Mesothelial cell of epicardium (in vitro differentiated cells): ENCODE measurements at regions not wholly inside any gene's neighbourhood (a gene's known extent, or its start where the extent isn't known, plus 50 kb on each side); places are given as distances from the start of the nearest gene placed in this dataset.
A peak's percentile ranks its signal among the peaks of the same experiment; 100 is the strongest.

ENCODE experiments used
- DNase-seq, 2 experiments: peaks; one replicate each; pipeline ENCODE4 v3.0.0; 2021; ENCODE audit warnings: low spot score in 2 of 2; ENCODE audit not compliant: unreplicated experiment in 2 of 2
- H3K27ac Mint-ChIP-seq: 2 replicates; pipeline ENCODE4 v1.8.0; 2021; ENCODE audit warnings: mixed read lengths
- H3K27me3 Mint-ChIP-seq: 2 replicates; pipeline ENCODE4 v1.8.0; 2021; ENCODE audit warnings: low read depth, mixed read lengths
- H3K36me3 Mint-ChIP-seq: 2 replicates; pipeline ENCODE4 v1.8.0; 2021; ENCODE audit warnings: mixed read lengths
- H3K4me1 Mint-ChIP-seq: 2 replicates; pipeline ENCODE4 v1.8.0; 2021; ENCODE audit warnings: mixed read lengths
- H3K4me3 Mint-ChIP-seq: 2 replicates; pipeline ENCODE4 v1.8.0; 2021; ENCODE audit warnings: mild to moderate bottlenecking, moderate library complexity, mixed read lengths
- H3K9me3 Mint-ChIP-seq: 2 replicates; pipeline ENCODE4 v1.8.0; 2021; ENCODE audit warnings: mixed read lengths
- CTCF ChIP-seq: fragments of 200-600 bp; sonication (generic); IDR thresholded peaks from one replicate; pipeline ENCODE4 v1.5.0; 2021; ENCODE audit warnings: antibody characterized with exemption; ENCODE audit not compliant: unreplicated experiment

GRCh38 chr13:50141375-50141975 lies 126.2 kb downstream of the KCNRG start:
- DNase-seq, result no peak
- Mint-ChIP-seq H3K36me3 (no peaks in the 10 kb centered on the region), H3K4me3 (no peak overlapping the region), H3K9me3 (no peaks in the 10 kb centered on the region), H3K27me3 (peaks cover 28% of the 10 kb centered on the region), H3K27ac (peak overlapping the region; percentile 7), H3K4me1 (peaks cover 11% of the 10 kb centered on the region)
- no peak for TF ChIP-seq CTCF

- Mint-ChIP-seq H3K36me3 (no peaks in the 10 kb centered on the region), H3K4me3 (no peak overlapping the region), H3K27ac (no peak overlapping the region), H3K27me3 (peaks cover 10% of the 10 kb centered on the region), H3K9me3 (no peaks in the 10 kb centered on the region), H3K4me1 (peaks cover 24% of the 10 kb centered on the region)
- no peak for DNase-seq
- TF ChIP-seq CTCF, result no peak
These were observed 129.3 kb downstream of the KCNRG start for GRCh38 chr13:50144246-50145160.

GRCh38 chr13:50149214-50149613 lies 134.0 kb downstream of the KCNRG start:
- Mint-ChIP-seq H3K36me3 (no peaks in the 10 kb centered on the region), H3K27ac (no peak overlapping the region), H3K9me3 (no peaks in the 10 kb centered on the region), H3K4me1 (peaks cover 28% of the 10 kb centered on the region), H3K27me3 (no peaks in the 10 kb centered on the region), H3K4me3 (no peak overlapping the region)
- DNase-seq, result no peak
- no peak for TF ChIP-seq CTCF

- no peak for TF ChIP-seq CTCF
- Mint-ChIP-seq H3K36me3 (no peaks in the 10 kb centered on the region), H3K9me3 (no peaks in the 10 kb centered on the region), H3K4me1 (peaks cover 28% of the 10 kb centered on the region), H3K27me3 (no peaks in the 10 kb centered on the region), H3K4me3 (no peak overlapping the region), H3K27ac (peak overlapping the region; percentile 10)
- DNase-seq, result no peak
These were observed 134.7 kb downstream of the KCNRG start for GRCh38 chr13:50149932-50150331.

- DNase-seq, result no peak
- H3K4me1 Mint-ChIP-seq, result peaks cover 28% of the 10 kb centered on the region
These were observed 137.0 kb downstream of the KCNRG start for GRCh38 chr13:50152224-50152623.

More at GRCh38 chr13:50152224-50152623, 137.0 kb downstream of the KCNRG start:
- Mint-ChIP-seq H3K27me3 (no peaks in the 10 kb centered on the region), H3K4me3 (no peak overlapping the region), H3K9me3 (no peaks in the 10 kb centered on the region), H3K27ac (no peak overlapping the region), H3K36me3 (no peaks in the 10 kb centered on the region)
- no peak for TF ChIP-seq CTCF
